Fibroblast of villous mesenchyme (primary cell): ENCODE measurements at regions not wholly inside any gene's neighbourhood (a gene's known extent, or its start where the extent isn't known, plus 50 kb on each side); places are given as distances from the start of the nearest gene placed in this dataset.

Experiments
- DNase-seq: peaks from one replicate; pipeline ENCODE4 v3.0.0-alpha.2; 2010; ENCODE audit warnings: low read depth
- H3K4me3 ChIP-seq: 2 replicates; pipeline ENCODE4 v1.5.1; 2011; ENCODE audit warnings: low read depth, mild to moderate bottlenecking, low read length
- CTCF ChIP-seq: IDR thresholded peaks from 2 replicates; pipeline ENCODE4 v1.5.1; 2012; ENCODE audit warnings: low read depth, mild to moderate bottlenecking, low read length; ENCODE audit not compliant: insufficient read depth

- no peak for DNase-seq
- TF ChIP-seq CTCF: no peak
- H3K4me3 ChIP-seq: no peak overlapping the region
These were observed 146.0 kb upstream of the GRM7 start for GRCh38 chr3:6714962-6715361.

- no peak overlapping the region for H3K4me3 ChIP-seq
- no peak for TF ChIP-seq CTCF
- no peak for DNase-seq
These were observed 144.5 kb upstream of the GRM7 start for GRCh38 chr3:6716420-6716819.

- TF ChIP-seq CTCF: no peak
- DNase-seq: no peak
These were observed 143.6 kb upstream of the GRM7 start for GRCh38 chr3:6717026-6717943.

DNA sequence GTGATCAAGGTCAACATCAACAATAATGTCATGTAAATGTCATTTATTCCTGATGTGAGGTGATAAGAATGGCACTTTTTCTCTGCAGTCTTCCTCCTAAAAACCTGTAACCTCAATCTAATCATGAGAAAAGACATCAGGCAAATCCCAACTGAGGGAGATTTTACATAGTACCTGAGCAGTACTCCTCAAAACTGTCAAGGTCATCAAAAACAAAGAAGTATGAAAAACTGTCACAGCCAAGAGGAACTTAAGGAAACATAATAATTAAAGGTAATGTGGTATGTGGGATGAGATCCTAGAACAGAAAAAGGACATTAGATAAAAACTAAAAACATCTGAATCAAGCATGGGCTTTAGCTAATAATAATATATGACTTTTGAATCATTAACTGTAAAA lies 140.9 kb upstream of the GRM7 start:
- H3K4me3 ChIP-seq: no peak overlapping the region
- TF ChIP-seq CTCF: no peak
- DNase-seq: no peak

More at GRCh38 chr3:6717026-6717943, 143.6 kb upstream of the GRM7 start:
- H3K4me3 ChIP-seq: no peak overlapping the region

DNA sequence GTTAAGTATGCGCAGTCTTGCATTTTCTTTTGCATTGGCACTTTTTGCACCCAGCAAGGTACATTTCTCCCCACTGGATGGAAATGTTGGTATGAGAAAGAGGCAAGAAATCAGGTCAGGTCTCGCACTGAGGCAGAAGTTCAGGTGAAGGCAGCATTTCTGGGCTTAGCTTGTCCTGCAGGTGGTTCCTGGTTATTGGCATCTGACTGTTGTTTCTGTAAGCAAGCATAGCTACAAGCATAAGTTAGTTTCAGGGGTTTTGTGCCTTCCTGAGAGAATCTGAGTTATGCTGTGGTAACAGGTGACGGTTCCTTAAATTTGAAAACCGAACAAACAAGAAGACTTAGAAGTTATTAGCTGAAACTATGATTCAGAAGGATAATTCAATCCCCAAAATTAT lies 139.4 kb upstream of the GRM7 start:
- no peak for DNase-seq
- H3K4me3 ChIP-seq: no peak overlapping the region
- no peak for TF ChIP-seq CTCF

- TF ChIP-seq CTCF: no peak
- no peak overlapping the region for H3K4me3 ChIP-seq
- no peak for DNase-seq
These were observed 137.7 kb upstream of the GRM7 start for GRCh38 chr3:6723205-6723604.
